Osteocyte (in vitro differentiated cells): ENCODE measurements at regions not wholly inside any gene's neighbourhood (a gene's known extent, or its start where the extent isn't known, plus 50 kb on each side); places are given as distances from the start of the nearest gene placed in this dataset.

Source experiments
- DNase-seq: peaks from one replicate; pipeline ENCODE4 v3.0.0; 2021; ENCODE audit warnings: mixed read lengths; ENCODE audit not compliant: unreplicated experiment; ENCODE audit errors: extremely low spot score
- H3K27ac Mint-ChIP-seq: one replicate; pipeline ENCODE4 v1.8.0; 2021; ENCODE audit warnings: mild to moderate bottlenecking, mixed read lengths; ENCODE audit not compliant: unreplicated experiment
- H3K27me3 Mint-ChIP-seq: one replicate; pipeline ENCODE4 v1.8.0; 2021; ENCODE audit warnings: mixed read lengths; ENCODE audit not compliant: unreplicated experiment
- H3K36me3 Mint-ChIP-seq: one replicate; pipeline ENCODE4 v1.8.0; 2021; ENCODE audit warnings: mixed read lengths; ENCODE audit not compliant: unreplicated experiment
- H3K4me1 Mint-ChIP-seq: one replicate; pipeline ENCODE4 v1.8.0; 2021; ENCODE audit warnings: mixed read lengths; ENCODE audit not compliant: unreplicated experiment
- H3K4me3 Mint-ChIP-seq: one replicate; pipeline ENCODE4 v1.8.0; 2021; ENCODE audit warnings: mild to moderate bottlenecking, moderate library complexity, mixed read lengths; ENCODE audit not compliant: unreplicated experiment
- H3K9me3 Mint-ChIP-seq: one replicate; pipeline ENCODE4 v1.8.0; 2021; ENCODE audit warnings: mixed read lengths; ENCODE audit not compliant: unreplicated experiment
- TF ChIP-seq, protein P1 (sequence below): fragments of 200-600 bp; sonication (generic); IDR thresholded peaks from 2 replicates; pipeline ENCODE4 v1.5.0; 2021; ENCODE audit warnings: antibody characterized with exemption, mild to moderate bottlenecking, moderate library complexity

GRCh38 chr4:19278665-19279064, 973.0 kb upstream of the SLIT2 start:
- no peak overlapping the region for H3K4me3 Mint-ChIP-seq
- peaks cover 2% of the 10 kb centered on the region for H3K27me3 Mint-ChIP-seq
- no peak for DNase-seq
- H3K36me3 Mint-ChIP-seq: no peaks in the 10 kb centered on the region
- TF ChIP-seq, protein P1, sequence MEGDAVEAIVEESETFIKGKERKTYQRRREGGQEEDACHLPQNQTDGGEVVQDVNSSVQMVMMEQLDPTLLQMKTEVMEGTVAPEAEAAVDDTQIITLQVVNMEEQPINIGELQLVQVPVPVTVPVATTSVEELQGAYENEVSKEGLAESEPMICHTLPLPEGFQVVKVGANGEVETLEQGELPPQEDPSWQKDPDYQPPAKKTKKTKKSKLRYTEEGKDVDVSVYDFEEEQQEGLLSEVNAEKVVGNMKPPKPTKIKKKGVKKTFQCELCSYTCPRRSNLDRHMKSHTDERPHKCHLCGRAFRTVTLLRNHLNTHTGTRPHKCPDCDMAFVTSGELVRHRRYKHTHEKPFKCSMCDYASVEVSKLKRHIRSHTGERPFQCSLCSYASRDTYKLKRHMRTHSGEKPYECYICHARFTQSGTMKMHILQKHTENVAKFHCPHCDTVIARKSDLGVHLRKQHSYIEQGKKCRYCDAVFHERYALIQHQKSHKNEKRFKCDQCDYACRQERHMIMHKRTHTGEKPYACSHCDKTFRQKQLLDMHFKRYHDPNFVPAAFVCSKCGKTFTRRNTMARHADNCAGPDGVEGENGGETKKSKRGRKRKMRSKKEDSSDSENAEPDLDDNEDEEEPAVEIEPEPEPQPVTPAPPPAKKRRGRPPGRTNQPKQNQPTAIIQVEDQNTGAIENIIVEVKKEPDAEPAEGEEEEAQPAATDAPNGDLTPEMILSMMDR: no peak
- H3K9me3 Mint-ChIP-seq: peaks cover 4% of the 10 kb centered on the region
- no peak overlapping the region for H3K27ac Mint-ChIP-seq
- peaks cover 2% of the 10 kb centered on the region for H3K4me1 Mint-ChIP-seq

GRCh38 chr4:19266566-19266965, 985.1 kb upstream of the SLIT2 start:
- no peak overlapping the region for H3K4me3 Mint-ChIP-seq
- DNase-seq: no peak
- H3K36me3 Mint-ChIP-seq: no peaks in the 10 kb centered on the region
- peaks cover 17% of the 10 kb centered on the region for H3K4me1 Mint-ChIP-seq
- no peaks in the 10 kb centered on the region for H3K9me3 Mint-ChIP-seq
- TF ChIP-seq, protein P1: no peak
- H3K27ac Mint-ChIP-seq: no peak overlapping the region
- H3K27me3 Mint-ChIP-seq: peaks cover 7% of the 10 kb centered on the region

DNA sequence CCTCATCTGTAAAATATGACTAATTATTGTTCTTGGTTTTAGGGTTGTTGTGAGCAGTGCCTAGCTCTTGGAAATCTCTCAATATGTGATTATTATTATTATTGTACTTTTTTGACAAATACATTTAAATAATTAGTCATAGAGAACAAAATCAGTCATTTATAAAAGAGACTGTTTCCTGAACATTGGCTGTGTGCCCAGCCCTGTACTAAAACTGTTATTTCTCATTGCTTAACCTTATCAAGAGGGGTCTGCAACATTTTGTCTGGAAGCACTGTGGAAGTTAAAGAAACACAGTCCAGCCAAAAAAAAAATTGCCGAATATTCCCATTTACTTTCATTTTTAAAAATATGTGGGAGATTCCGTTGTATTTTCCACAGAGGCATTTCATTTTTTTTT, 989.2 kb upstream of the SLIT2 start:
- Mint-ChIP-seq H3K4me1 (peaks cover 16% of the 10 kb centered on the region), H3K27me3 (no peaks in the 10 kb centered on the region), H3K27ac (no peak overlapping the region), H3K36me3 (no peaks in the 10 kb centered on the region), H3K9me3 (no peaks in the 10 kb centered on the region), H3K4me3 (no peak overlapping the region)
- TF ChIP-seq, protein P1: no peak
- DNase-seq: no peak

DNA sequence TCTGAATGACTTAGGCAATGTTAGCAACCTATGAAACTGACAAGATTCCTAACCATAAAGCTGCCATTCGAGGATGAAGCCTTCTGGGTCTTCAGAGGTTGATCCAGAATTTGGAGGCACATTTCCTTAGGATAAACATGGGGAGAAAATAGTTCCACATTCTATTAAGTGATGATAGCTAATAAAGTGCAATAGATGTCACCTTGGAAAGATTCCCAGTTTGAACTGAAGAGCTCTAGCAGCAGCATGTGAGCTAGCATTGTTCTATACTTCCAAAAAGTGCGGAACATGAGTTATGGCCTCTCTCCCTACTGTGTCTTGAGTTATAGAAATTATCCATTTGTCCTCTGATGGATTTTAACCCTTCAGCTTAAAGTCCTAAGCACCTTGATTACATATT, 991.4 kb upstream of the SLIT2 start:
- DNase-seq: no peak
- Mint-ChIP-seq H3K36me3 (no peaks in the 10 kb centered on the region), H3K9me3 (peaks cover 14% of the 10 kb centered on the region), H3K4me1 (peaks cover 5% of the 10 kb centered on the region), H3K4me3 (no peak overlapping the region), H3K27ac (no peak overlapping the region), H3K27me3 (no peaks in the 10 kb centered on the region)
- TF ChIP-seq, protein P1: no peak

GRCh38 chr4:19259920-19260319, 991.8 kb upstream of the SLIT2 start:
- H3K27ac Mint-ChIP-seq: no peak overlapping the region
- TF ChIP-seq, protein P1: no peak
- H3K4me1 Mint-ChIP-seq: peaks cover 5% of the 10 kb centered on the region
- no peaks in the 10 kb centered on the region for H3K36me3 Mint-ChIP-seq
- DNase-seq: no peak
- H3K9me3 Mint-ChIP-seq: peaks cover 18% of the 10 kb centered on the region
- H3K4me3 Mint-ChIP-seq: no peak overlapping the region
- H3K27me3 Mint-ChIP-seq: no peaks in the 10 kb centered on the region
